ENCODE measurements at regions not wholly inside any gene's neighbourhood (a gene's known extent, or its start where the extent isn't known, plus 50 kb on each side); places are given as distances from the start of the nearest gene placed in this dataset.

GRCh38 chr2:107242811-107243210 is 356.8 kb upstream of the ST6GAL2 start:
- no peak for TF ChIP-seq FOXP2 (optimal IDR thresholded peaks at IDR 0.05; ENCODE audit: borderline replicate concordance, extremely low read depth, extremely low read length, insufficient read depth)
- TF ChIP-seq TAF1 (IDR thresholded peaks at IDR 0.05; ENCODE audit: borderline replicate concordance, insufficient read depth, low read length) = no peak
- TF ChIP-seq POLR2AphosphoS5 (IDR thresholded peaks at IDR 0.05; ENCODE audit: low read depth, low read length) = no peak
- no peak for TF ChIP-seq REST (IDR thresholded peaks at IDR 0.05; ENCODE audit: insufficient read depth in 1 of 2, low read depth in 2 of 2, low read length in 2 of 2)
- no peak for TF ChIP-seq SIN3A (IDR thresholded peaks at IDR 0.05; ENCODE audit: borderline replicate concordance, insufficient read depth, low read length)

DNA sequence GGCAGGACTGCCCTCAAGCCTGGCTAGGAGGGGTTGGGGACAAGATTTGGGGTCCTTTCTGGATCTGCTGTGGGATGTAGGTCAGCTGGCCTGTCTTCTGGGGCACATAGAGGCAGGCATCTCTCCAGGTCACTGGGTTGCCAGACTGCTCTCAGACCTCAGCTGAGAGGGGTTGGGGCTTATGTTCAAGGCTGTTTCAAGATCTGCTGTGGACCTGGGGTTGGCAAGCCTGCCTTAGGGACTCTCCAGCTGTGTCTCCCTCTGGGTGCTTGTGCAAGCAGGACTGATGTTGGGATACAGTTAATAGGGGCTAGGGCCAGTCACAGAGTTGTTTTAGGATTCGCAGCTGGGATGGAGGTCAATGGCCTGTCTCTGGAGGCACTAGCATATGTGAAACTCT is 363.0 kb upstream of the ST6GAL2 start:
- TF ChIP-seq POLR2AphosphoS5 (IDR thresholded peaks at IDR 0.05; ENCODE audit: low read depth, low read length) (no peak), REST (IDR thresholded peaks at IDR 0.05; ENCODE audit: insufficient read depth in 1 of 2, low read depth in 2 of 2, low read length in 2 of 2) (no peak), SIN3A (IDR thresholded peaks at IDR 0.05; ENCODE audit: borderline replicate concordance, insufficient read depth, low read length) (no peak), TAF1 (IDR thresholded peaks at IDR 0.05; ENCODE audit: borderline replicate concordance, insufficient read depth, low read length) (no peak), FOXP2 (optimal IDR thresholded peaks at IDR 0.05; ENCODE audit: borderline replicate concordance, extremely low read depth, extremely low read length, insufficient read depth) (no peak)

DNA sequence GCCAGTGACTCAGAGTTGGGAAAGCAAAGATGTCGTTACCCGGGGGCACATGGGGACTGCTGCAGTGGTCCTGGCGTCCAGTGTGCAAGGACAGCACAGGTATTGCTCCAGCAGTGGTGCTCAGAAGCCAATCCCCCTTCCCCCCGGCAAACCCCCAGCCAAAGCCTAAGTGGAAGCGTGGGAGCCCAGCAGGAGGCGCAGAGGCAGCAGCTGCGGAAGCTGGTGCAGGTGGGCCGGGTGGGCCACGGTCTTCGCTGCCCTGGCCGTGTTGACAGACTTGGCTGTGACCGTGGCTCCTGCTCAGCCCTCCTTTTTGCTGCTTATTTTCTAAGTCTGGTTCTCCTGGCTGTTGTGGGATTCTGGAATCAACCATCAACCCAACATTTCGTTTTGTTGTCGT is 369.8 kb upstream of the ST6GAL2 start:
- TF ChIP-seq SIN3A (IDR thresholded peaks at IDR 0.05; ENCODE audit: borderline replicate concordance, insufficient read depth, low read length) (no peak), REST (IDR thresholded peaks at IDR 0.05; ENCODE audit: insufficient read depth in 1 of 2, low read depth in 2 of 2, low read length in 2 of 2) (no peak), POLR2AphosphoS5 (IDR thresholded peaks at IDR 0.05; ENCODE audit: low read depth, low read length) (no peak), TAF1 (IDR thresholded peaks at IDR 0.05; ENCODE audit: borderline replicate concordance, insufficient read depth, low read length) (no peak), FOXP2 (optimal IDR thresholded peaks at IDR 0.05; ENCODE audit: borderline replicate concordance, extremely low read depth, extremely low read length, insufficient read depth) (no peak)

DNA sequence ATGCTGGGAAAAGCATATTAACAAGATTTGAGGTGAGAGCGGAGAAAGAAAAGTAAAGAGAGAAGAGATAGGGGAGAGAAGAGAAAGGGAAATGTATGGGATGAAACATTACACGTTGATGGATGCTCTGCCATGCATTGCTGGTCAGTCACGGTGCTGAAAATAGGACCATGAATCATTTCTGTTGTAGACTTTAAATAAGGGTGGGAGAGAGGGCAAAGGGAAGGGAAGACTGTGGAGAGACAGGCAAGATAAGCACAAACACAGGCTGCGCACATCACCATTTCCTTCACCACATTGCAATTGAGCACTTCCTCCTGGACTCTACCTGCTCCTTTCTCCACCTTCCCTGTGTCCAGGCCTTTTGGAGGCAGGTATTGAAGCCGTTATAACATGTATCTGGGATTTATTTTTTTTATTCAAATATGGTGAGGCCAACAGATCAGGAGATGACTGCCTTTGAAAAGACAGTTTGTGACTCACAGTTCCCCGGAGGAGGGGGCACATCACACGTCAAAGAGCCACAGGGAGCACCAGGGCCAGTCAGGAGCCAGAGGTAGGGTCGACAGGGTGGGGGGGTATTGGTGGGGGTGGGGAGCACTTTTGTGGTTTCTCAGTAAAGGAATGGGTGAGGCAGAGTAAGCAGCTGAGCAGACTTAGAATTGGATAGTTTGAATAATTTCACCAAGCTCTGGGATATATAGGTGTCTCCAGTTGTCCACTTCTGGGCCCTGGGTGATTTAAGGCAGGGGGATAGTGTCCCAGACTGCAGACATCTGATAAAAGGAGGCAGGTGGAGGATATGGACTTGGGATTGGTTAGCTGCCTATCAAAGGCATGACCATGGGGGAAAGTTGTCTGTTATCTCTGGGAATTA is 372.8 kb upstream of the ST6GAL2 start:
- no peak for TF ChIP-seq POLR2AphosphoS5 (IDR thresholded peaks at IDR 0.05; ENCODE audit: low read depth, low read length)
- no peak for TF ChIP-seq FOXP2 (optimal IDR thresholded peaks at IDR 0.05; ENCODE audit: borderline replicate concordance, extremely low read depth, extremely low read length, insufficient read depth)
- TF ChIP-seq SIN3A (IDR thresholded peaks at IDR 0.05; ENCODE audit: borderline replicate concordance, insufficient read depth, low read length) = no peak
- no peak for TF ChIP-seq REST (IDR thresholded peaks at IDR 0.05; ENCODE audit: insufficient read depth in 1 of 2, low read depth in 2 of 2, low read length in 2 of 2)
- TF ChIP-seq TAF1 (IDR thresholded peaks at IDR 0.05; ENCODE audit: borderline replicate concordance, insufficient read depth, low read length) = no peak
